Lower leg skin (tissue), 4 donors: ENCODE measurements at regions not wholly inside any gene's neighbourhood (a gene's known extent, or its start where the extent isn't known, plus 50 kb on each side); places are given as distances from the start of the nearest gene placed in this dataset.
A peak's percentile ranks its signal among the peaks of the same experiment; 100 is the strongest.
"Not testable (repeated sequence)": the region's sequence is repeated elsewhere in the genome, so short reads cannot be mapped to it uniquely, and the experiment has no call there.

Source experiments
- DNase-seq, 2 donors: peaks; one replicate each; pipeline ENCODE4 v3.0.0-alpha.2; 2019; ENCODE audit warnings: low spot score in 2 of 2
- H3K4me3 ChIP-seq: fragments of 200-600 bp; sonication (generic); 2 replicates; pipeline ENCODE4 v1.5.1; 2017; ENCODE audit warnings: mild to moderate bottlenecking, low read depth; ENCODE audit not compliant: poor library complexity, severe bottlenecking
- CTCF ChIP-seq, 3 donors: fragments of 450-650 bp; IDR thresholded peaks; one replicate each; pipeline ENCODE4 v1.5.1; 2016; ENCODE audit warnings: antibody characterized with exemption in 3 of 3, mild to moderate bottlenecking in 3 of 3, moderate library complexity in 2 of 3
- POLR2A ChIP-seq, 2 donors: fragments of 450-650 bp; IDR thresholded peaks; one replicate each; pipeline ENCODE4 v1.6.1; 2016 to 2017; ENCODE audit warnings: antibody characterized with exemption in 2 of 2, mild to moderate bottlenecking in 1 of 2, moderate library complexity in 1 of 2
- WGBS, 2 donors: methylation state at CpG; one replicate each; pipeline ENCODE4 v1.1.5; 2018; 5-methylcytosine and 5-hydroxymethylcytosine counted together
- intact Hi-C: fragments of 100-400 bp; cut with DNase I; formaldehyde crosslinking; loops from one replicate; pipeline ENCODE4 v1.15.0; 2023; ENCODE audit warnings: low total_unique reads

GRCh38 chr18:33831424-33831823, 253.4 kb downstream of the ASXL3 start:
- TF ChIP-seq POLR2A (IDR thresholded peaks at IDR 0.05) = no peak
- whole genome bisulfite sequencing, 2 donors = 0 to 71% methylated on average over 1 of the region's 1 CpG
- intact Hi-C loops = no loop called here

GRCh38 chr18:33830213-33830612, 252.2 kb downstream of the ASXL3 start:
- DNase-seq = no peak
- intact Hi-C loops = no loop called here
- no peak overlapping the region for H3K4me3 ChIP-seq
- no peak for TF ChIP-seq CTCF (IDR thresholded peaks at IDR 0.05)
- TF ChIP-seq POLR2A (IDR thresholded peaks at IDR 0.05) = no peak
- WGBS, 2 donors = 91 to 98% methylated on average over 1 of the region's 1 CpG

More at GRCh38 chr18:33831424-33831823, 253.4 kb downstream of the ASXL3 start:
- DNase-seq = no peak
- no peak overlapping the region for H3K4me3 ChIP-seq

GRCh38 chr18:33828949-33829348, 250.9 kb downstream of the ASXL3 start:
- TF ChIP-seq POLR2A (IDR thresholded peaks at IDR 0.05) (no peak), CTCF (IDR thresholded peaks at IDR 0.05) (no peak)
- intact Hi-C loops = no loop called here
- no peak overlapping the region for H3K4me3 ChIP-seq
- 78 to 85% methylated on average over 2 of the region's 2 CpGs for WGBS, 2 donors
- no peak for DNase-seq

GRCh38 chr18:33826151-33826550, 248.1 kb downstream of the ASXL3 start:
- intact Hi-C loops = no loop called here
- TF ChIP-seq CTCF (IDR thresholded peaks at IDR 0.05) = no peak
- no peak overlapping the region for H3K4me3 ChIP-seq
- 88 to 90% methylated on average over 4 of the region's 4 CpGs for WGBS, 2 donors
- no peak for DNase-seq

- WGBS, 2 donors = 34 to 41% methylated on average over 1 of the region's 1 CpG
- no peak for TF ChIP-seq POLR2A (IDR thresholded peaks at IDR 0.05)
- TF ChIP-seq CTCF (IDR thresholded peaks at IDR 0.05) = no peak
- H3K4me3 ChIP-seq = no peak overlapping the region
- DNase-seq = no peak
- intact Hi-C loops = no loop called here
Observed at GRCh38 chr18:33821503-33821902, 243.5 kb downstream of the ASXL3 start.

- DNase-seq = peak in 1 of 2 donors; percentile 70
- WGBS, 2 donors = 25 to 76% methylated on average over 15 to 19 of the region's 39 CpGs
- intact Hi-C loops = no loop called here
- no peak overlapping the region for H3K4me3 ChIP-seq
- TF ChIP-seq CTCF (IDR thresholded peaks at IDR 0.05) (no peak), POLR2A (IDR thresholded peaks at IDR 0.05) (no peak)
Observed at GRCh38 chr18:33820517-33821371, 242.7 kb downstream of the ASXL3 start.

GRCh38 chr18:33819692-33820343, 241.8 kb downstream of the ASXL3 start:
- WGBS, 2 donors = 23 to 96% methylated on average over 13 to 16 of the region's 32 CpGs
- intact Hi-C loops, H3K4me3 ChIP-seq, DNase-seq: not testable (repeated sequence)
